HG03469 (cell line): ENCODE measurements at regions not wholly inside any gene's neighbourhood (a gene's known extent, or its start where the extent isn't known, plus 50 kb on each side); places are given as distances from the start of the nearest gene placed in this dataset.
"Not testable (repeated sequence)": the region's sequence is repeated elsewhere in the genome, so short reads cannot be mapped to it uniquely, and the experiment has no call there.

Experiments used
- ATAC-seq: cut with Tn5 transposase; IDR thresholded peaks from one replicate; pipeline ENCODE4 v1.9.1; 2021; ENCODE audit warnings: mild to moderate bottlenecking, moderate library complexity, moderate number of reproducible peaks; ENCODE audit not compliant: unreplicated experiment

DNA sequence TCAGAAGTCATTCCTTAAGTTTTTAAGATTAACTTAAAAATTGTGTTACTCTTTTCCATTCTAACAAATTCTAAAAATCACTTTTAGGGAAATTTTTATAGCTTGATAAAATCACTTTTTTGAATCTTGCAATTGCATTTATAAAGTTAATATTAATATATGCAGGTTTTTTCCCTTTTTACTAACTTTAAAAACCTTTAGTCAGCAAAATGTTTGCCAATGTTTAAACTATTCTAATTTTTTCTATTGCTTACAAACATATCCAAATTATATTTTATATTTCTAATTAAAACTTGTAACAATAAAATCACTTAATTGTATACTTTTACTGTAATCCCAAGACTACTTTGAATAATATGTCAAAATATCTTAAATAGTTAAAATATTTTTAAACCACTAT lies 839.4 kb downstream of the TBL1XR1 start:
- no peak for ATAC-seq

DNA sequence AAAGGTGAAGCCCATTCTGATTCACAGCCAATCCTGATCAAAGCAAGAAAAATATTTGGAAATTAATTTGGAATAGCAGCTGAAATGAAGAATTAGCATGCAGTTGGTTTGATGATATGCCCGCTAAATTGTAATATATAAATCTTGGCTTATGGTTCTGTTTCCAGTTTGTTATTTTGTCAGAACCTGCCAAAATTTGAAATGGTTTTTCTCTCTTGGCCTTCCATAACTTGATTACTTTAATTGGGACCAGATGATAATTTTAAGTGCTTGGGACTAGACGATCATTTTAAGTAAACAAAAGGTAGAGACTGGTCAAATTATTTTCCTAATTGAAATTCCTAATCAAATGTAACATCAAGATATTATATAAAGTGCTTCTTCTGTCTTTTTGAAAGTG lies 842.4 kb downstream of the TBL1XR1 start:
- no peak for ATAC-seq

- no peak for ATAC-seq
Measured at GRCh38 chr3:176352716-176353334, 844.5 kb downstream of the TBL1XR1 start.

DNA sequence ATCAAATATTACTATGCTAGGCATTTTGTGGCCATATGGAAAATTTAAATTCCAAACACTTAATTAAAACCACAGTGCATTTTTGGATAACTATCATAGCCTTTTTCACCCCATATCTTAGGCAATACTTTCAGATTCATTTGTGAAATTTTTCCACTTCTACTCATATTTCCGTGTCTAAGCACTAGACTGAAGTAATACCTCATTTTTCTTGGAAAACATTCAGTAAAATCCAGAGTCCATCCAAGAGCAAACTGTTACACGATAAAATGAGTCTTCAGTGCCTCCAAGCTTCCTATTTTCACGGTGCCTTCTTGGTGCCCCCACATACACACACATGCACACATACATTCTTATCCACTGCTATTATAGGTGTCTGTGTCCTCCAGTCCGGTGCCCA lies 845.9 kb downstream of the TBL1XR1 start:
- no peak for ATAC-seq

DNA sequence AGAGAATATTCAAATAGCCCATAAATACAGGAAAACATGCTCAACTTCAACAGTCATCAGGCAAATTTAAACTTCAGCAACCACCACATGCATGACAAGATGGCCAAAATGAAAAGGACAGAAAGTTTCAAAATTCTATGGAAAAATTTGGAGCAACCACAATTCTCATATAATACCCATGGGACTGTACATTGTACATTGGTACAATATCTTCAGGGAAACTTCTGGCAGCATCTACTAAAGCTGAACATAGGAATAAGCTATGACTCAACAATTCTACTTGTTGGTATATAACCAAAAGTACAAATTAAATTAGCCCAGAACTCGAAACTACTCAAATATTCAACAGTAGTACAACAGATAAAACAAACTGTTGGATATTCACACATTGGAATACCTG lies 847.6 kb downstream of the TBL1XR1 start:
- ATAC-seq: no peak

DNA sequence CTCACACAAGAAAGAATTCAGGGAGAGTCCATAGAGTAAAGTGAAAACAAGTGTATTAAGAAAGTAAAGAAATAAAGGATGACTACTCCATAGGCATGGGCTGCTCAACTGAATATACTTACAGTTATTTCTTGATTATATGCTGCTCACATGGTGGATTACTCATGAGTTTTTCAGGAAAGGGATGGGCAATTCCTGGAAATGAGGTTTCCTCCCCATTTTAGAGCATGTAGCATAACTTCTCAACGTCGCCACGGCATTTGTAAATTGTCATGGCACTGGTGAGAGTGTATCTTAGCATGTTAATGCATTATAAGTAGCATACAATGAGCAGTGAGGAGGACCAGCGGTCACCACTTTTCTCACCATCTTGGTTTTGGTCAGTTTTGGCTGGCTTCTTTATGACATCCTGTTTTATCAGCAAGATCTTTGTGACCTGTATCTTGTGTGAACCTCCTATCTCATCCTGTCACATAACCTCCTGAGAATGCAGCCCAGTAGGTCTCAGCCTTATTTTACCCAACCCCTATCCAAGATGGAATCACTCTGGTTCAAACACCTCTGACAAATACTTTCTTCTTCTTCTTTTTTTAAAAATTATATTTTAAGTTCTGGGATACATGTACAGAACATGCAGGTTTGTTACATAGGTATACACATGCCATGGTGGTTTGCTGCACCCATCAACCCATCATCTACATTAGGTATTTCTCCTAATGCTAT lies 849.7 kb downstream of the TBL1XR1 start:
- no peak for ATAC-seq

- no peak for ATAC-seq
Measured at GRCh38 chr3:176341963-176342362, 855.3 kb downstream of the TBL1XR1 start.

- ATAC-seq: no peak
Measured at GRCh38 chr3:176328666-176329065, 868.6 kb downstream of the TBL1XR1 start.

DNA sequence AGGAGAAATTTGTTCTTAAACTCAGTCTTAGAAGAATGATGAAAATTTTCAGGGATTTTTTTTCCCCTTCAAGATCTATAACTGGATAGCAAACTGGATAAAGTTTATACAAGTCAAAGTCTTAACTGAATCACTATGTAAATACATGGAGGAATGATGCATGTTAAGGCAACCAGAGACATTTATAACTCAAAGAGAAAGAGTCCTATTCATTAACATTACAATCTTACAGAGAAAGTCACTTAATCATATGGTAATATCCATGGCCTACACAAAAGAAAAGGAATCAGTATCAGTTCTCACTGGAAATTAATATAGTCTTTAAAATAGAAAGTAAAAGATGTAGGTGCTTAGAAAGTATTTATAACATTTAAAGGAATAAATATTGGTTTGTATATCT lies 869.1 kb downstream of the TBL1XR1 start:
- ATAC-seq: no peak

GRCh38 chr3:176326894-176327490 lies 870.3 kb downstream of the TBL1XR1 start:
- not testable (repeated sequence) for ATAC-seq

DNA sequence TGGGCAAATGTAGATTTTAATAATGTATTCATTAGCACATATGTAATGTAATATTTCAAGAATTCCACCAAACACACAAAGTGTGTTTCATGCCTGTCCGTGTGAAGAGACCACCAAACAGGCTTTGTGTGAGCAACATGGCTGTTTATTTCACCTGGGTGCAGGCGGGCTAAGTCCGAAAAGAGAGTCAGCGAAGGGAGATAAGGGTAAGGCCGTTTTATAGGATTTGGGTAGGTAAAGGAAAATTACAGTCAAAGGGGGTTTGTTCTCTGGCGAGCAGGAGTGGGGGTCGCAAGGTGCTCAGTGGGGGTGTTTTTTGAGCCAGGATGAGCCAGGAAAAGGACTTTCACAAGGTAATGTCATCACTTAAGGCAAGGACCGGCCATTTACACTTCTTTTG lies 875.8 kb downstream of the TBL1XR1 start:
- not testable (repeated sequence) for ATAC-seq

DNA sequence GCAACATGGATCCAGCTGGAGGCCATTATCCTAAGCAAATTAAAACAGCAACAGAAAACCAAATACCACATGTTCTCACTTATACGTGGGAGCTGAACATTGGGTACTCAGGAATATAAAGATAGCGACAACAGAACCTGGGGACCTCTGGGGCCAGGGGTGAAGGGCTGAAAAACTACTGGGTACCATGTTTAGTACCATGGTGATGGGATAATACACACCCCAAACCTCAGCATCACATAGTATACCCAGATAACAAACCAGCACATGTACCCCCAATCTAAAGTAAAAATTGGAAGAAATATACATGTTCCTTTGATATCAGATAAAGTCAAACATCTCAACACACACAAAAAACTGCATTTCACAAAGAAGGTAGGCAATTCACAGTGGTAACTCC lies 876.2 kb downstream of the TBL1XR1 start:
- ATAC-seq: no peak

GRCh38 chr3:176313426-176313825 lies 883.9 kb downstream of the TBL1XR1 start:
- no peak for ATAC-seq

DNA sequence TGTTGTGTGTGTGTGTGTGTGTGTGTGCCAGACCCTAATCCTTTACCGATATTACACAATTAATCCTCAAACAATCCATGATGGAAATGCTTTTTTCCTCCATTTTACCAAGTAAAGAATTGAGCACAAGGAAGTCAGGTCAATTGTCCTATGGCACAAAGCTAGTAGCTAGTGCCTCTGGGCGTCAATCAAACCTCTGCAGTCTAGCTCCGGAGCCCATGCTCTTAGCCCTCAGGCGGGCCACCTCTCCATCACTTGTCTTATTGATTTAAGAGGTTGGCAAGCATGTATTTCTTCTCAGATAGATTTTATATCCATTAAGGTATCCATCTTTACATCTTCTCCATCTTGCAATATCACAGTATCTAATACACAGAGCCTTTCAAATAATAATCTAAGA lies 886.6 kb downstream of the TBL1XR1 start:
- no peak for ATAC-seq

DNA sequence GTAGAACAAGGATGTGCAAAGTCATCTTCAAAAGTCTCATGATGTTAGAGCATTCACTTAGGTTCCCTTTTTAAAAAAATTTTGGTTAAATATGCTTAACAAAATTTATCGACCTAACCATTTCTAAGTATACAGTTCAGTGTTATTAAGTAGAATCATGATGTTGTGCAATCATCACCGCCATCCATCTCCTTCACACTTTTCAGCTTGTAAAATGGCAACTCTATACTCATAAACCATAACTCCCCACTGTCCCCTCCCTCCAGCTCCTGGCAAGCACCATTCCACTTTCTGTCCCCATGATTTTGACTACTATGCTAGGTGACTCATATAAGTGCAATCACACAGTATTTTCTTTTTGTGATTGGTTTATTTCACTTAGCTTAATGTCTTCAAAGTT lies 895.0 kb downstream of the TBL1XR1 start:
- no peak for ATAC-seq

GRCh38 chr3:176296066-176296597 lies 901.1 kb downstream of the TBL1XR1 start:
- ATAC-seq: no peak

GRCh38 chr3:176293276-176293675 lies 904.0 kb downstream of the TBL1XR1 start:
- ATAC-seq: no peak

- no peak for ATAC-seq
Measured at GRCh38 chr3:176286476-176287085, 910.7 kb downstream of the TBL1XR1 start.

DNA sequence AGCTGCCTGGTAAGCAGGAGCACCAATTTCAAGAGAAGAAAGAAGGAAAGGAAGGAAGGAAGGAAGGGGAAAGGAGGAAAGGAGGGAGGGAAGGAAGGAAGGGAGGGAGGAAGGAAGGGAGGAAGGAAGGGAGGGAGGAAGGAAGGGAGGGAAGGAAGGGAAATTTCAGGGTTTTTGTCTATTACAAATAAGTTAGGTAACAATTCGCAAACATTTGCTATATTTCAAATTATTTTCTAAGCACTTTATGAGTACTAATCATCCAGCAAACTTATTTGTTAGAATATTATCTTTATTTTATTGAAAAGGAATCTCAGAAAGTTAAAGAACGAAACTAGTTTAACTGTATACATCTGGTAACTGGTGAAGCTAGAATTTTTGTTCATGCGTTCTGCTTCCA lies 921.7 kb downstream of the TBL1XR1 start:
- no peak for ATAC-seq

DNA sequence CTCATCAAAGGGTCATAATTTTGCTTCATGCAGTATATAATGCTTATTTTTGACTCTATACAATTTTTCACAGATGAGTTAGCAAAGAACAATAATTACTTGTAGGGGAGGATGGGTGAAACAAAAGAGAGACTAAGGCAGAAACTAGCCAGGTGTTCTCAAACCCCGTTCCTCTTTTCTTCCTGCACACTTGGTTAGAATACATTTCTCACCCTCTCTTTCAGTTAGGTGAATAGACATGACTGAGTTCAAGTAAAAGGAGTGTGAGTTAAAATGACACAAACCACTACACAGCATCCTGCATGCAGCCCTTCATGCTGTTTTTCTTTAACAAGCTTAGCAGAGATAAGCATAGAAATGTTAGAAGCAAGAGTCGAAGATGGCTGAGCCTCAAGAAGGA lies 922.2 kb downstream of the TBL1XR1 start:
- ATAC-seq: no peak

GRCh38 chr3:176274161-176274560 lies 923.1 kb downstream of the TBL1XR1 start:
- ATAC-seq: no peak

- ATAC-seq: no peak
Measured at GRCh38 chr3:176262071-176262470, 935.2 kb downstream of the TBL1XR1 start.
